Fibroblast of skin of left biceps (primary cell): ENCODE measurements at regions not wholly inside any gene's neighbourhood (a gene's known extent, or its start where the extent isn't known, plus 50 kb on each side); places are given as distances from the start of the nearest gene placed in this dataset.
"Not testable (repeated sequence)": the region's sequence is repeated elsewhere in the genome, so short reads cannot be mapped to it uniquely, and the experiment has no call there.

Source experiments
- DNase-seq, 2 experiments: peaks; one replicate each; pipeline ENCODE4 v3.0.0-alpha.2; 2013; ENCODE audit warnings: low read depth in 2 of 2

GRCh38 chr14:29376237-29376636, 551.4 kb downstream of the PRKD1 start:
- DNase-seq: no peak

- DNase-seq: no peak
Observed at GRCh38 chr14:29380826-29381225, 546.8 kb downstream of the PRKD1 start.

GRCh38 chr14:29388571-29388970, 539.1 kb downstream of the PRKD1 start:
- DNase-seq: no peak

GRCh38 chr14:29390081-29390832, 537.4 kb downstream of the PRKD1 start:
- DNase-seq: no peak

GRCh38 chr14:29391231-29391630, 536.4 kb downstream of the PRKD1 start:
- no peak for DNase-seq

GRCh38 chr14:29391801-29392200, 535.8 kb downstream of the PRKD1 start:
- no peak for DNase-seq

- DNase-seq: no peak
Observed at GRCh38 chr14:29392287-29392686, 535.4 kb downstream of the PRKD1 start.

GRCh38 chr14:29403091-29403490, 524.6 kb downstream of the PRKD1 start:
- no peak for DNase-seq

GRCh38 chr14:29410581-29410980, 517.1 kb downstream of the PRKD1 start:
- DNase-seq: no peak

GRCh38 chr14:29414931-29415330, 512.7 kb downstream of the PRKD1 start:
- DNase-seq: not testable (repeated sequence)

- no peak for DNase-seq
Observed at GRCh38 chr14:29419736-29420135, 507.9 kb downstream of the PRKD1 start.

GRCh38 chr14:29421156-29421728, 506.4 kb downstream of the PRKD1 start:
- DNase-seq: no peak

GRCh38 chr14:29425705-29426482, 501.8 kb downstream of the PRKD1 start:
- DNase-seq: no peak

GRCh38 chr14:29442696-29443095, 485.0 kb downstream of the PRKD1 start:
- DNase-seq: peak; percentile 9 to 17

GRCh38 chr14:29444216-29444615, 483.4 kb downstream of the PRKD1 start:
- DNase-seq: no peak

GRCh38 chr14:29444805-29445204, 482.8 kb downstream of the PRKD1 start:
- no peak for DNase-seq

GRCh38 chr14:29446971-29447370, 480.7 kb downstream of the PRKD1 start:
- DNase-seq: no peak

GRCh38 chr14:29451941-29452340, 475.7 kb downstream of the PRKD1 start:
- DNase-seq: no peak

GRCh38 chr14:29453045-29453444, 474.6 kb downstream of the PRKD1 start:
- no peak for DNase-seq

GRCh38 chr14:29454026-29454693, 473.5 kb downstream of the PRKD1 start:
- no peak for DNase-seq

- DNase-seq: no peak
Observed at GRCh38 chr14:29458547-29458946, 469.1 kb downstream of the PRKD1 start.

GRCh38 chr14:29459531-29459930, 468.1 kb downstream of the PRKD1 start:
- DNase-seq: no peak
